Neural progenitor cell (in vitro differentiated cells): ENCODE measurements at regions not wholly inside any gene's neighbourhood (a gene's known extent, or its start where the extent isn't known, plus 50 kb on each side); places are given as distances from the start of the nearest gene placed in this dataset.

ENCODE experiments used
- CTCF ChIP-seq: fragments of 200-600 bp; sonication (generic); IDR thresholded peaks from 2 replicates; pipeline ENCODE4 v1.5.1; 2017; ENCODE audit warnings: antibody characterized with exemption, mild to moderate bottlenecking
- EZH2 ChIP-seq: fragments of 200-600 bp; sonication (generic); IDR thresholded peaks from 2 replicates; pipeline ENCODE4 v1.6.1; 2017; ENCODE audit warnings: antibody characterized with exemption, mild to moderate bottlenecking, moderate library complexity
- EZH2phosphoT487 ChIP-seq: fragments of 200-600 bp; sonication (generic); IDR thresholded peaks from 2 replicates; pipeline ENCODE4 v1.6.1; 2017; ENCODE audit warnings: antibody characterized with exemption

DNA sequence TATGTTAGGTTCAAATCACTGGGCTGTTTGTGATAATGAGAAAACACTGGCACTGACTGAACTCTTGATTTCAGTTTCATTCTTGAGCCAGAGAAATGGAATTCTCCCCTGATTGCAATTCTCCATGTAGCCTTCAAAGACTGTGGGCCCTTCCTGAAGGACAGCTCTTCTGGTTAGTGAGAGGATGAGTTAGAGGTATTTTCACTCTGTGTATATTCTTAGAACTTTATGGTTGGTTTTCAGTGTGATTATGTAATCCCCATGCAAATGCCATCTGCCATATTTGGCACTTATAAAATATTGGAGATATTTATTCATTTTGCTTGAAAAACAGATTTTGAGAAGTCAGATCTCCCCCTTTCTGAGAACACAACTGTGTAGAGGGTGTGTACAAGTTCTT, 323.7 kb downstream of the SLC4A3 start:
- TF ChIP-seq CTCF, result no peak
- no peak for TF ChIP-seq EZH2
- no peak for TF ChIP-seq EZH2phosphoT487
